Peyer's patch (tissue), 4 donors: ENCODE measurements at regions not wholly inside any gene's neighbourhood (a gene's known extent, or its start where the extent isn't known, plus 50 kb on each side); places are given as distances from the start of the nearest gene placed in this dataset.

Source experiments
- POLR2A ChIP-seq, 2 donors: fragments of 450-650 bp; IDR thresholded peaks; one replicate each; pipeline ENCODE4 v1.5.1; 2017; ENCODE audit warnings: antibody characterized with exemption in 2 of 2, mild to moderate bottlenecking in 2 of 2, moderate library complexity in 2 of 2
- TF ChIP-seq, protein P1 (sequence below), 6 experiments: fragments of 450-650 bp in 4 of 6; fragments of 200-600 bp in 2 of 6; sonication (generic) in 1 of 6; IDR thresholded peaks; one replicate each; pipeline ENCODE4 v1.5.1; 2017 to 2019; ENCODE audit warnings: antibody characterized with exemption in 6 of 6, mild to moderate bottlenecking in 3 of 6, moderate library complexity in 1 of 6

DNA sequence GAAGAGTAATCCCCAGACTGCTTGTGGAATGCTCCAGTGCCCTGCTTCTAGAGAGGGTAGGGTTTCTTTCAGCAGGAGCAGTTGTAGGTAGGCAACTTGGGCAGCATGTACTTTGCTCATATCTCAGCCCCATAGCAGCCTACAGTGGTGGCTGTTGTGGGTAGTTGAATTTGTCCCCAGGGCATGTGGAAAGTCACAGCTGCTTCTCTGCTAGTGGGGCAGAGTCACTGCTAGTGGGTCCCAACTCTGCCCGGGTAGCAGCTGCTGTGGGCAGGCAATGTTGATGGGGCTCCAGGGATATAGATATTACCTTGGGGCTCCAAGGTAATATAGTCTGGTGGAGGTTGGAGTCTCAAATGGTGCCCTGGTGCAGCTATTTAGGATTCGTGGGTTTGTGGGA is 174.5 kb downstream of the OTOL1 start:
- TF ChIP-seq POLR2A (IDR thresholded peaks at IDR 0.05): no peak
- TF ChIP-seq, protein P1, sequence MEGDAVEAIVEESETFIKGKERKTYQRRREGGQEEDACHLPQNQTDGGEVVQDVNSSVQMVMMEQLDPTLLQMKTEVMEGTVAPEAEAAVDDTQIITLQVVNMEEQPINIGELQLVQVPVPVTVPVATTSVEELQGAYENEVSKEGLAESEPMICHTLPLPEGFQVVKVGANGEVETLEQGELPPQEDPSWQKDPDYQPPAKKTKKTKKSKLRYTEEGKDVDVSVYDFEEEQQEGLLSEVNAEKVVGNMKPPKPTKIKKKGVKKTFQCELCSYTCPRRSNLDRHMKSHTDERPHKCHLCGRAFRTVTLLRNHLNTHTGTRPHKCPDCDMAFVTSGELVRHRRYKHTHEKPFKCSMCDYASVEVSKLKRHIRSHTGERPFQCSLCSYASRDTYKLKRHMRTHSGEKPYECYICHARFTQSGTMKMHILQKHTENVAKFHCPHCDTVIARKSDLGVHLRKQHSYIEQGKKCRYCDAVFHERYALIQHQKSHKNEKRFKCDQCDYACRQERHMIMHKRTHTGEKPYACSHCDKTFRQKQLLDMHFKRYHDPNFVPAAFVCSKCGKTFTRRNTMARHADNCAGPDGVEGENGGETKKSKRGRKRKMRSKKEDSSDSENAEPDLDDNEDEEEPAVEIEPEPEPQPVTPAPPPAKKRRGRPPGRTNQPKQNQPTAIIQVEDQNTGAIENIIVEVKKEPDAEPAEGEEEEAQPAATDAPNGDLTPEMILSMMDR (IDR thresholded peaks at IDR 0.05): no peak
